ENCODE measurements at regions not wholly inside any gene's neighbourhood (a gene's known extent, or its start where the extent isn't known, plus 50 kb on each side); places are given as distances from the start of the nearest gene placed in this dataset.

- no peak overlapping the region for H3K4ac ChIP-seq (ENCODE audit: low read depth in 1 of 2, low read length in 2 of 2)
- no peak overlapping the region for H3K9ac ChIP-seq (ENCODE audit: low read length)
- no peak overlapping the region for H2AFZ ChIP-seq (ENCODE audit: low read depth, low read length)
- H3K4me1 ChIP-seq (ENCODE audit: control insufficient read depth, insufficient read depth, low read depth, low read length), result no peaks in the 10 kb centered on the region
- no peak overlapping the region for H2BK5ac ChIP-seq (ENCODE audit: low read depth, low read length, poor library complexity, severe bottlenecking)
- H3K4me2 ChIP-seq (ENCODE audit: low read length, poor library complexity, severe bottlenecking), result no peak overlapping the region
- H3K4me3 ChIP-seq (ENCODE audit: insufficient read depth in 1 of 2, low read depth in 1 of 2, low read length in 2 of 2), result peak overlapping the region in 1 of 2 experiments; percentile 35
- H3K18ac ChIP-seq (ENCODE audit: low read depth in 1 of 2, low read length in 2 of 2), result no peak overlapping the region
- H2BK15ac ChIP-seq (ENCODE audit: low read depth, poor library complexity, severe bottlenecking), result no peak overlapping the region
- no peaks in the 10 kb centered on the region for H3K27me3 ChIP-seq (ENCODE audit: control insufficient read depth in 1 of 2, insufficient read depth in 1 of 2, low read length in 2 of 2)
- H3K79me1 ChIP-seq (replicated peaks; ENCODE audit: low read length, poor library complexity, severe bottlenecking), result no peaks in the 10 kb centered on the region
- H2BK120ac ChIP-seq (ENCODE audit: low read depth, low read length), result no peak overlapping the region
- H3K23ac ChIP-seq (ENCODE audit: low read length in 2 of 2), result no peak overlapping the region
- H3K36me3 ChIP-seq (ENCODE audit: control insufficient read depth in 1 of 2, insufficient read depth in 2 of 2, low read depth in 1 of 2, low read length in 2 of 2), result no peaks in the 10 kb centered on the region
- H4K91ac ChIP-seq (ENCODE audit: low read length), result no peak overlapping the region
- H3K9me3 ChIP-seq (ENCODE audit: control insufficient read depth, low read length), result no peaks in the 10 kb centered on the region
- H2BK12ac ChIP-seq (ENCODE audit: low read length in 2 of 2), result no peak overlapping the region
- no peak for DNase-seq
- H4K8ac ChIP-seq (ENCODE audit: low read length), result no peak overlapping the region
- no peak overlapping the region for H2AK5ac ChIP-seq (ENCODE audit: low read length, severe bottlenecking)
- H3K27ac ChIP-seq (ENCODE audit: low read length, poor library complexity, severe bottlenecking), result no peak overlapping the region
- H3K14ac ChIP-seq (ENCODE audit: low read length in 2 of 2), result no peak overlapping the region
Measured at GRCh38 chr5:164301136-164301535, 795.7 kb downstream of the MAT2B start.

- peak overlapping the region in 1 of 2 experiments; percentile 23 for H3K4me3 ChIP-seq (ENCODE audit: insufficient read depth in 1 of 2, low read depth in 1 of 2, low read length in 2 of 2)
- H3K9ac ChIP-seq (ENCODE audit: low read length), result no peak overlapping the region
- H3K4me1 ChIP-seq (ENCODE audit: control insufficient read depth, insufficient read depth, low read depth, low read length), result no peaks in the 10 kb centered on the region
- no peak overlapping the region for H2BK12ac ChIP-seq (ENCODE audit: low read length in 2 of 2)
- no peaks in the 10 kb centered on the region for H3K79me1 ChIP-seq (replicated peaks; ENCODE audit: low read length, poor library complexity, severe bottlenecking)
- H2AK5ac ChIP-seq (ENCODE audit: low read length, severe bottlenecking), result no peak overlapping the region
- no peak overlapping the region for H4K91ac ChIP-seq (ENCODE audit: low read length)
- no peak overlapping the region for H3K14ac ChIP-seq (ENCODE audit: low read length in 2 of 2)
- no peak overlapping the region for H2BK120ac ChIP-seq (ENCODE audit: low read depth, low read length)
- H3K27ac ChIP-seq (ENCODE audit: low read length, poor library complexity, severe bottlenecking), result no peak overlapping the region
- no peak overlapping the region for H3K4ac ChIP-seq (ENCODE audit: low read depth in 1 of 2, low read length in 2 of 2)
- H3K18ac ChIP-seq (ENCODE audit: low read depth in 1 of 2, low read length in 2 of 2), result no peak overlapping the region
- no peak overlapping the region for H3K23ac ChIP-seq (ENCODE audit: low read length in 2 of 2)
- no peaks in the 10 kb centered on the region for H3K36me3 ChIP-seq (ENCODE audit: control insufficient read depth in 1 of 2, insufficient read depth in 2 of 2, low read depth in 1 of 2, low read length in 2 of 2)
- no peak overlapping the region for H2BK15ac ChIP-seq (ENCODE audit: low read depth, poor library complexity, severe bottlenecking)
- H2AFZ ChIP-seq (ENCODE audit: low read depth, low read length), result no peak overlapping the region
- no peak overlapping the region for H3K4me2 ChIP-seq (ENCODE audit: low read length, poor library complexity, severe bottlenecking)
- no peak overlapping the region for H2BK5ac ChIP-seq (ENCODE audit: low read depth, low read length, poor library complexity, severe bottlenecking)
- no peak overlapping the region for H4K8ac ChIP-seq (ENCODE audit: low read length)
- no peaks in the 10 kb centered on the region for H3K27me3 ChIP-seq (ENCODE audit: control insufficient read depth in 1 of 2, insufficient read depth in 1 of 2, low read length in 2 of 2)
- H3K9me3 ChIP-seq (ENCODE audit: control insufficient read depth, low read length), result no peaks in the 10 kb centered on the region
- no peak for DNase-seq
- 100% methylated on average over 1 of the region's 3 CpGs for WGBS
Measured at GRCh38 chr5:164301708-164302107, 796.3 kb downstream of the MAT2B start.

GRCh38 chr5:164302533-164303235 lies 797.3 kb downstream of the MAT2B start:
- Histone ChIP-seq H4K91ac (ENCODE audit: low read length) (no peak overlapping the region), H3K23ac (ENCODE audit: low read length in 2 of 2) (no peak overlapping the region), H3K4me1 (ENCODE audit: control insufficient read depth, insufficient read depth, low read depth, low read length) (no peaks in the 10 kb centered on the region), H3K14ac (ENCODE audit: low read length in 2 of 2) (no peak overlapping the region), H3K36me3 (ENCODE audit: control insufficient read depth in 1 of 2, insufficient read depth in 2 of 2, low read depth in 1 of 2, low read length in 2 of 2) (no peaks in the 10 kb centered on the region), H3K18ac (ENCODE audit: low read depth in 1 of 2, low read length in 2 of 2) (no peak overlapping the region), H3K4me3 (ENCODE audit: insufficient read depth in 1 of 2, low read depth in 1 of 2, low read length in 2 of 2) (peak overlapping the region in 1 of 2 experiments; percentile 13), H3K4ac (ENCODE audit: low read depth in 1 of 2, low read length in 2 of 2) (no peak overlapping the region), H3K9ac (ENCODE audit: low read length) (no peak overlapping the region), H3K9me3 (ENCODE audit: control insufficient read depth, low read length) (no peaks in the 10 kb centered on the region), H3K27me3 (ENCODE audit: control insufficient read depth in 1 of 2, insufficient read depth in 1 of 2, low read length in 2 of 2) (no peaks in the 10 kb centered on the region), H2BK5ac (ENCODE audit: low read depth, low read length, poor library complexity, severe bottlenecking) (no peak overlapping the region), H3K4me2 (ENCODE audit: low read length, poor library complexity, severe bottlenecking) (no peak overlapping the region), H2BK12ac (ENCODE audit: low read length in 2 of 2) (no peak overlapping the region), H3K79me1 (replicated peaks; ENCODE audit: low read length, poor library complexity, severe bottlenecking) (no peaks in the 10 kb centered on the region), H2BK120ac (ENCODE audit: low read depth, low read length) (no peak overlapping the region), H2AK5ac (ENCODE audit: low read length, severe bottlenecking) (no peak overlapping the region), H2BK15ac (ENCODE audit: low read depth, poor library complexity, severe bottlenecking) (no peak overlapping the region), H4K8ac (ENCODE audit: low read length) (no peak overlapping the region), H2AFZ (ENCODE audit: low read depth, low read length) (no peak overlapping the region), H3K27ac (ENCODE audit: low read length, poor library complexity, severe bottlenecking) (no peak overlapping the region)
- no CpG with 5 or more reads among the region's 2 CpGs for WGBS
- peak; percentile 61 for DNase-seq

- H3K4me3 ChIP-seq (ENCODE audit: insufficient read depth in 1 of 2, low read depth in 1 of 2, low read length in 2 of 2), result no peak overlapping the region
- no peaks in the 10 kb centered on the region for H3K27me3 ChIP-seq (ENCODE audit: control insufficient read depth in 1 of 2, insufficient read depth in 1 of 2, low read length in 2 of 2)
- no peak overlapping the region for H2AK5ac ChIP-seq (ENCODE audit: low read length, severe bottlenecking)
- no peak overlapping the region for H4K8ac ChIP-seq (ENCODE audit: low read length)
- H3K27ac ChIP-seq (ENCODE audit: low read length, poor library complexity, severe bottlenecking), result no peak overlapping the region
- H2AFZ ChIP-seq (ENCODE audit: low read depth, low read length), result no peak overlapping the region
- no peak overlapping the region for H2BK15ac ChIP-seq (ENCODE audit: low read depth, poor library complexity, severe bottlenecking)
- H3K9ac ChIP-seq (ENCODE audit: low read length), result no peak overlapping the region
- peak; percentile 19 for DNase-seq
- no peaks in the 10 kb centered on the region for H3K4me1 ChIP-seq (ENCODE audit: control insufficient read depth, insufficient read depth, low read depth, low read length)
- no peak overlapping the region for H3K4me2 ChIP-seq (ENCODE audit: low read length, poor library complexity, severe bottlenecking)
- H3K23ac ChIP-seq (ENCODE audit: low read length in 2 of 2), result no peak overlapping the region
- no peaks in the 10 kb centered on the region for H3K79me1 ChIP-seq (replicated peaks; ENCODE audit: low read length, poor library complexity, severe bottlenecking)
- H2BK120ac ChIP-seq (ENCODE audit: low read depth, low read length), result no peak overlapping the region
- H4K91ac ChIP-seq (ENCODE audit: low read length), result no peak overlapping the region
- H2BK12ac ChIP-seq (ENCODE audit: low read length in 2 of 2), result no peak overlapping the region
- no peaks in the 10 kb centered on the region for H3K9me3 ChIP-seq (ENCODE audit: control insufficient read depth, low read length)
- H3K14ac ChIP-seq (ENCODE audit: low read length in 2 of 2), result no peak overlapping the region
- H3K36me3 ChIP-seq (ENCODE audit: control insufficient read depth in 1 of 2, insufficient read depth in 2 of 2, low read depth in 1 of 2, low read length in 2 of 2), result no peaks in the 10 kb centered on the region
- no peak overlapping the region for H3K18ac ChIP-seq (ENCODE audit: low read depth in 1 of 2, low read length in 2 of 2)
- no peak overlapping the region for H3K4ac ChIP-seq (ENCODE audit: low read depth in 1 of 2, low read length in 2 of 2)
- 38% methylated on average over 1 of the region's 2 CpGs for WGBS
- no peak overlapping the region for H2BK5ac ChIP-seq (ENCODE audit: low read depth, low read length, poor library complexity, severe bottlenecking)
Measured at GRCh38 chr5:164303646-164304215, 798.3 kb downstream of the MAT2B start.
